Smooth muscle cell (in vitro differentiated cells): ENCODE measurements at regions not wholly inside any gene's neighbourhood (a gene's known extent, or its start where the extent isn't known, plus 50 kb on each side); places are given as distances from the start of the nearest gene placed in this dataset.

ENCODE experiments used
- DNase-seq: peaks from one replicate; lab custom pipeline; 2025; ENCODE audit not compliant: unreplicated experiment; lab: John Stamatoyannopoulos, UW
- H2AFZ ChIP-seq: fragments of 200-600 bp; sonication (generic); 2 replicates; pipeline ENCODE4 v1.6.0; 2016; ENCODE audit warnings: antibody characterized with exemption, low read depth, mild to moderate bottlenecking
- H3F3A ChIP-seq: fragments of 200-600 bp; sonication (generic); 2 replicates; pipeline ENCODE4 v1.6.0; 2017; ENCODE audit warnings: antibody characterized with exemption, low read depth
- H3K27ac ChIP-seq: fragments of 200-600 bp; sonication (generic); 2 replicates; pipeline ENCODE4 v1.5.1; 2016; ENCODE audit warnings: low read depth, mild to moderate bottlenecking
- H3K27me3 ChIP-seq: fragments of 200-600 bp; sonication (generic); 2 replicates; pipeline ENCODE4 v1.6.1; 2016; ENCODE audit warnings: low read depth, mild to moderate bottlenecking
- H3K36me3 ChIP-seq: fragments of 200-600 bp; sonication (generic); 2 replicates; pipeline ENCODE4 v1.5.1; 2016; ENCODE audit warnings: low read depth
- H3K4me1 ChIP-seq: fragments of 200-600 bp; sonication (generic); 2 replicates; pipeline ENCODE4 v1.5.1; 2016; ENCODE audit warnings: low read depth
- H3K4me2 ChIP-seq: fragments of 200-600 bp; sonication (generic); 2 replicates; pipeline ENCODE4 v1.6.0; 2016; ENCODE audit warnings: mild to moderate bottlenecking
- H3K4me3 ChIP-seq: fragments of 200-600 bp; sonication (generic); 2 replicates; pipeline ENCODE4 v1.5.1; 2016; ENCODE audit warnings: mild to moderate bottlenecking
- H3K79me2 ChIP-seq: fragments of 200-600 bp; sonication (generic); 2 replicates; pipeline ENCODE4 v1.6.0; 2016; ENCODE audit warnings: low read depth, mild to moderate bottlenecking
- H3K9ac ChIP-seq: fragments of 200-600 bp; sonication (generic); 2 replicates; pipeline ENCODE4 v1.6.0; 2016; ENCODE audit warnings: low read depth
- H3K9me3 ChIP-seq: fragments of 200-600 bp; sonication (generic); replicated peaks from 2 replicates; pipeline ENCODE4 v1.5.1; 2016; ENCODE audit warnings: low read depth
- H4K20me1 ChIP-seq: fragments of 200-600 bp; sonication (generic); 2 replicates; pipeline ENCODE4 v1.6.0; 2016; ENCODE audit warnings: low read depth
- WGBS: methylation state at CpG from one replicate; pipeline ENCODE4 v1.1.7; 2016; ENCODE audit warnings: low lambda C conversion rate; 5-methylcytosine and 5-hydroxymethylcytosine counted together
- TF ChIP-seq, protein P1 (sequence below): fragments of 200-600 bp; sonication (generic); IDR thresholded peaks from 2 replicates; pipeline ENCODE4 v1.5.1; 2017; ENCODE audit warnings: borderline replicate concordance, mild to moderate bottlenecking, antibody characterized with exemption; ENCODE audit not compliant: insufficient read depth, poor library complexity, severe bottlenecking

DNA sequence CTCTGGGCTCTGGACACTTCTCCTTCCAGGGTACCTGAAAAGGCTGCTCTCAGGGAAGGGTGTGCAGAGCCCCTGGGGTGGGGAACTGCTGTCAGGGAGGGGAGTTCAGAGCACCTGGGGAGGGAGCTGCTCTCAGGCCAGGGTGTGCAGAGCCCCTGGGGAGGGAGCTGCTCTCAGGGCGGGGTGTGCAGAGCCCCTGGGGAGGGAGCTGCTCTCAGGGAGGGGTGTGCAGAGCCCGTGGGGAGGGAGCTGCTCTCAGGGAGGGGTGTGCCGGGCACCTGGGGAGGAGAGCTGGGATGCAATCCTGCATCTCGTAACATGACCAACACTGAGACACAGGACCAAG is 764.2 kb downstream of the BRD1 start:
- H3K4me2 ChIP-seq = no peak overlapping the region
- no peak overlapping the region for H3K4me3 ChIP-seq
- H3K27ac ChIP-seq = no peak overlapping the region
- DNase-seq = no peak
- H3K9ac ChIP-seq = no peak overlapping the region
- no peaks in the 10 kb centered on the region for H3K36me3 ChIP-seq
- H3K27me3 ChIP-seq = peaks cover 20% of the 10 kb centered on the region
- no peaks in the 10 kb centered on the region for H4K20me1 ChIP-seq
- H3F3A ChIP-seq = no peaks in the 10 kb centered on the region
- 90% methylated on average over 2 of the region's 4 CpGs for WGBS
- no peaks in the 10 kb centered on the region for H3K9me3 ChIP-seq
- H3K4me1 ChIP-seq = no peaks in the 10 kb centered on the region
- H2AFZ ChIP-seq = no peak overlapping the region
- no peaks in the 10 kb centered on the region for H3K79me2 ChIP-seq
- TF ChIP-seq, protein P1, sequence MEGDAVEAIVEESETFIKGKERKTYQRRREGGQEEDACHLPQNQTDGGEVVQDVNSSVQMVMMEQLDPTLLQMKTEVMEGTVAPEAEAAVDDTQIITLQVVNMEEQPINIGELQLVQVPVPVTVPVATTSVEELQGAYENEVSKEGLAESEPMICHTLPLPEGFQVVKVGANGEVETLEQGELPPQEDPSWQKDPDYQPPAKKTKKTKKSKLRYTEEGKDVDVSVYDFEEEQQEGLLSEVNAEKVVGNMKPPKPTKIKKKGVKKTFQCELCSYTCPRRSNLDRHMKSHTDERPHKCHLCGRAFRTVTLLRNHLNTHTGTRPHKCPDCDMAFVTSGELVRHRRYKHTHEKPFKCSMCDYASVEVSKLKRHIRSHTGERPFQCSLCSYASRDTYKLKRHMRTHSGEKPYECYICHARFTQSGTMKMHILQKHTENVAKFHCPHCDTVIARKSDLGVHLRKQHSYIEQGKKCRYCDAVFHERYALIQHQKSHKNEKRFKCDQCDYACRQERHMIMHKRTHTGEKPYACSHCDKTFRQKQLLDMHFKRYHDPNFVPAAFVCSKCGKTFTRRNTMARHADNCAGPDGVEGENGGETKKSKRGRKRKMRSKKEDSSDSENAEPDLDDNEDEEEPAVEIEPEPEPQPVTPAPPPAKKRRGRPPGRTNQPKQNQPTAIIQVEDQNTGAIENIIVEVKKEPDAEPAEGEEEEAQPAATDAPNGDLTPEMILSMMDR = no peak

DNA sequence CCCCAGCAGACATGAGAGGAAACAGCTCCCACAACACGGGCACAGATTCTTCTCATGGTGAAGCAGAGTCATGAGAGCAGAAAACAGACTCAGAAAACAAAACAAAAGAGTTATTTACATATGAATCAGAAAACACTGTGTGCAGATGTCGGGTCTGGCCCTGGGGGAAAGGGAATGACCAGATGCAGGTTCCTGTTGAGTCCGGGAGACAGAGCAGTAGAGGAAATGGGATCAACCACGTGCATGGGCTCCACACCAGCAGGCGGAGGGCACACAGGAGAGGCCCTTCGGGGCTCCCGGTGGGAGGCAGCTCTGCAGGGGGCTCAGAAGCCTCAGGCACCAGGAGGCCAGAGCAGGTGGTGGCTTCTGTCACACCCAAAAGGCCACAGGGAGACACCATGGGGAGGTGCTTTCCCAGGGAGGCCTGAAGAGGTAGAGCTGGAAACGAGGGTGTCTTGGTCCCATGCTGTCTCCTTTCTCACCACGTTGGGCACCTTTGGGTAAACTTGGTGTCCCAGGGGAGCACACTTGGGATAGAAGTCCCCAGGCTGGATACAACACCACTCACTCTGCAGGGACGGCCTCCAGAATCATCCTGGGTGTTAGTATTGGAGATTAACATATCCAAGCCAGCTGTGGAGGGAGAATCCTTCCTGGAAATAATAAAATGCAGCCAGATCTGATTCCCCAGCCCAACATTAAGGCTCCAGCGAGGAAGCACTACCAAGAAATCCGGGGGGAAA is 764.7 kb downstream of the BRD1 start:
- no peaks in the 10 kb centered on the region for H3K4me1 ChIP-seq
- H3K9me3 ChIP-seq = no peaks in the 10 kb centered on the region
- no peaks in the 10 kb centered on the region for H4K20me1 ChIP-seq
- H3K27me3 ChIP-seq = peaks cover 20% of the 10 kb centered on the region
- no peak overlapping the region for H3K4me2 ChIP-seq
- TF ChIP-seq, protein P1 = no peak
- 55% methylated on average over 11 of the region's 12 CpGs for WGBS
- H2AFZ ChIP-seq = no peak overlapping the region
- no peak overlapping the region for H3K27ac ChIP-seq
- H3K36me3 ChIP-seq = no peaks in the 10 kb centered on the region
- H3F3A ChIP-seq = no peaks in the 10 kb centered on the region
- no peak overlapping the region for H3K4me3 ChIP-seq
- H3K9ac ChIP-seq = no peak overlapping the region
- no peak for DNase-seq
- H3K79me2 ChIP-seq = no peaks in the 10 kb centered on the region

DNA sequence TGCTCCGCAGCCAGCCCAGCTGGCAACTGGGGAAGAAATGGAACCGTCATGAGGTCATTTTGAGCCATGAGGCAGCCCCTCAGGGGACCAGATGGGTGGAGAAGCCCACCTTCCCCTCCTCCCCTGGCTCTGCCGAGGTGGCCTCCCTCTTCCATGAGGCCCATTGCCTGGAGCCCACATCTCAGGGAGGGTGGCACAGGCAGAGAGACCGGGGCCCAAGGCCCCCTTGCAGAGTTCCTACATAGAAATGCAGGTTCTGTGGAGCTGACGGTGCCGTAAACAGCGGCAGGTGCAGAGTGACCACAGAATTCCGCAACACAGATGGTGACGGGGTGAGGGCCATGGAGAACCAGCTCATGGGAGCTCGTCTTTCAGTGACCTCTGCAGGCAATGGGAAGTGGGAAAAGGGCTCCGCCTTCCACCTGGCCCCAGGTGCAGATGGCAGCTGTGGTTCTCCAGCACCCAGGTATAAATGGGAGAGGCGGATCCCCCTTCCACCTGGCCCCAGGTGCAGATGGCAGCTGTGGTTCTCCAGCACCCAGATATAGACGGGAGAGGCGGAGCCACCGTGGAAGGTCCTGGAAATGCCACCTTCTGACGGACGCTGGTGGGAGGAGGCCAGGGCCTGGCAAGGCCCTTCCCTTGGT is 765.4 kb downstream of the BRD1 start:
- H2AFZ ChIP-seq = no peak overlapping the region
- no peaks in the 10 kb centered on the region for H3F3A ChIP-seq
- peaks cover 20% of the 10 kb centered on the region for H3K27me3 ChIP-seq
- TF ChIP-seq, protein P1 = no peak
- H3K4me1 ChIP-seq = no peaks in the 10 kb centered on the region
- H3K79me2 ChIP-seq = no peaks in the 10 kb centered on the region
- H3K27ac ChIP-seq = no peak overlapping the region
- no peak overlapping the region for H3K9ac ChIP-seq
- no peaks in the 10 kb centered on the region for H3K36me3 ChIP-seq
- no peak for DNase-seq
- H3K9me3 ChIP-seq = no peaks in the 10 kb centered on the region
- H4K20me1 ChIP-seq = no peaks in the 10 kb centered on the region
- WGBS = 89% methylated on average over 17 of the region's 17 CpGs
- no peak overlapping the region for H3K4me3 ChIP-seq
- H3K4me2 ChIP-seq = no peak overlapping the region

DNA sequence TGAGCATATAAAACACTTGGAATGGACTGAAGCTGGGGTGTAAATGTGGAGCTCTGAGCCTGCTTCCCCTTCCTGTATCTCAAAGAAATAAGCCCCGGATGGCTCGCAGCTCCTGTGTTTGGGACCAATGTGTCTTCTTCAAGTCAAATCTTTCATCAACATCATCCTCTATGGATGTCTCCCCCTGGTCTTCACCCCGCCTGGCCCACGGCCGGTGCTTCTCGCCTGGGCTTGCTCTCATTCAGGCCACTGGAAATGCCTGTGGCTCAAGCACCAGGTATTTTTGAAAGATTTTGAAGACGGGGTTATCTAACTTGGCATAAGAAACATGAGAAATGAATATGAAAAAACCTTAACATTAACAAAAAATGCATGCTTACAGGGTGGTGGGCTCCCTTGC is 769.8 kb downstream of the BRD1 start:
- Histone ChIP-seq H3K79me2 (no peaks in the 10 kb centered on the region), H3K27ac (no peak overlapping the region), H2AFZ (no peak overlapping the region), H4K20me1 (no peaks in the 10 kb centered on the region), H3K27me3 (peaks cover 22% of the 10 kb centered on the region), H3K4me1 (no peaks in the 10 kb centered on the region), H3K9ac (no peak overlapping the region), H3F3A (no peaks in the 10 kb centered on the region), H3K9me3 (no peaks in the 10 kb centered on the region), H3K36me3 (no peaks in the 10 kb centered on the region), H3K4me3 (no peak overlapping the region), H3K4me2 (no peak overlapping the region)
- whole genome bisulfite sequencing = 90% methylated on average over 7 of the region's 7 CpGs
- TF ChIP-seq, protein P1 = no peak
- no peak for DNase-seq
